HG03064 (cell line): ENCODE measurements at regions not wholly inside any gene's neighbourhood (a gene's known extent, or its start where the extent isn't known, plus 50 kb on each side); places are given as distances from the start of the nearest gene placed in this dataset.

ENCODE experiments used
- ATAC-seq: cut with Tn5 transposase; IDR thresholded peaks from one replicate; pipeline ENCODE4 v1.9.1; 2021; ENCODE audit warnings: low read depth; ENCODE audit not compliant: unreplicated experiment

DNA sequence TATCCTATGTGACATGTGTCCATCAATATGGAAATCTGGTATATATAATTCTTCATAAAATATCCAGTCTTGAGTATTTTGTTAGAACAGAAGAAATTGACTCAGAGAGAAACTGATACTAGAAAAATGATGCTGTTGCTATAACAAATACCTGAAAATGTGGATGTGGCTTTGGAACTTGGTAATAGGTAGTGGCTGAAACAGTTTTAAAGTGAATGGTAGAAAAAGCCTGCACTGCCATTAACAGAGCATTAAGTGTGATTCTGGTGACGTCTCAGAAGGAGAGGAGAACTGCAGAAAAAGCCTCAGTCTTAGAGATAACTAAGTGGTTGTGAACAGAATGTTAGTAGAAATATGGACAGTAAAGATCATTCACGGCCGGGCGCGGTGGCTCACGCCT is 634.9 kb upstream of the ZNF608 start:
- ATAC-seq, result no peak

DNA sequence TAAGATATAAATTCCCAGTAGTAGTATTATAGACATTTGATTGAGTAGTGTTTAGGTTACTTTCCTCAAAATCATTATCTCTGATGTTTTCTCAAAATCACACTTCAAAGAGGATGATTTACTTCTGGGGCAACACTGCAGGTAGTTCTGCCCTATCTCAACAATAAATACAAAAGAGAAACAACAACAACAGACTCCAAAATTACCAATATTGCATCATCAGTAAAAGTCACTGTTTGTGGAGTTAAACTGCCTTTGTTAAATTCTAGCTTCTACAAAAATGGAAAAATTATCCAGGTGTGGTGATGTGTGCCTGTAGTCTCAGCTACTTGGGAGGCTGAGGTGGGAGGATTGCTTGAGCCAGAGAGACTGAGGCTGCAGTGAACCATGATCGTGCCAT is 637.6 kb upstream of the ZNF608 start:
- ATAC-seq, result no peak

DNA sequence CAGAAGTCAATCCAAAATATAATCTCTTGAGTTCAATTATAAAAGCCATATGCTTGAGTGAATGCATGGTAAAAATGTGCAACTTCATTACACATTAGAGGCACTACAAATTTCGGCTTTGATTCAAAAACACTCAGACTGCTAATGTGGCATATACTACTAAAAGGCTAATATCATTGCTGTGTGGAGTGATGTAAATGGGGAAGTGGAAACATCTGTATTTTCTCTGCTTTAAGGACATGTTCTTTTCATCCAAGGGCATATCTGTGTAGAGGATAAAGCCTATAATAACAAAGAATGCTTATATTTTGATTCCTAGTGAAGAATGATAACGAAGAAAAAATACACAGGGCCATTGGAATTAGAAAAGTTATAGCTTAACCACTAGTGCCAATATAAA is 643.9 kb upstream of the ZNF608 start:
- no peak for ATAC-seq

DNA sequence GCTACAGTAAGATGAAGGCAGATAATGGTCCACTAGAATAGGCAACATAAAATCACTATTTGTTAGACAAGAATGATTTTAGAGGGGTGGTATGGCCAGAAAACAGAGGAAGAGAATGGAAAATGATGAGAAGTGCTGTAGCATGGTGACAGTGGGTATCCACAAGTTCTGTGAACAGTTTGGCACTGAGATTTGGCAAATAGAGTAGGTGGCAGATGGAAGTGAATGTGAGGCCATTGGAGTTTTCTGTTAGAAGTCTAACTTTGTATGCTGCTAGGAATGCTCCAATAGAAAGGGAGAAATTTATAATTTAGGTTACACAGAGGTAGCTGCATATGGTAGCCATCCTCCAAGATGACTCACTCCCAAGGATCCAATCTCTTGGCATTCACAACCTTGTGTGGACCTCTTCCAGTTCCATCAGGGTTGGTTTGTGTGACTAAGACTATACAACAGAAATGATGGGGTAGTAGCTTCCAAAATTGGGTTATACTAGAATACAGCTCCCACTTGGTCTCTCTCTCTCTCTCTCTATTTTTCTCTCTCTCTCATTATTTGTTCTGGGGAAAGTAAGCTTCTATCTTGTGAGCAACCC is 646.9 kb upstream of the ZNF608 start:
- ATAC-seq, result no peak

DNA sequence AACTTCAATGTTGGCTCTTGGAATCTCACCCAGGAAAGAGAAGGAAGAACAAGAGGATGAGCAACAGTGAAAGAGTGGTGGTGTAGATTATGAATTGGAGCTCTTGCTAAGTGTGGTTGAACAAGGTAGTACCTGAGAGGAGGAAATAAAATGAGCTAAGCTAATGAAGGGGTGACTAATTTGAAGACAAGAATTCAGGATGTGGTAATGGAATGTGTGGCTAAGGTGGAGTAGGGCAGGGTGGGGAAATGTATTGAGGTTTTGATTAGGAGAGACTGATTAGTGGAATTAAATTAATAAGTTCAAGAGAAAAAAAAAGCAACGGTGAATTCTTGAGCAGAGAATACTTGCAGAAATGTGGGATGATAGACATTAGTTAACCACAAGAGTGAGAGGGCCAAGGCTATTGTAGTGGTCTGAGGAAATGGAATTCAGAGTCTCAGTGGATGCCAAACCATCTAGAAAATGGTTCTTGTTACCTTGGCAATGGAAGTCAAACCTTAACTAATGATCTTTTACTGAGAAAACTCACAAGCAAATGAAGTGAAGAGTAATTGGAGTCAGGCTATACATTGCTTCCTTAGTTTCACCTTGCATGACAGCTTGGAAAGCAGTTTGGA is 648.3 kb upstream of the ZNF608 start:
- ATAC-seq, result no peak

DNA sequence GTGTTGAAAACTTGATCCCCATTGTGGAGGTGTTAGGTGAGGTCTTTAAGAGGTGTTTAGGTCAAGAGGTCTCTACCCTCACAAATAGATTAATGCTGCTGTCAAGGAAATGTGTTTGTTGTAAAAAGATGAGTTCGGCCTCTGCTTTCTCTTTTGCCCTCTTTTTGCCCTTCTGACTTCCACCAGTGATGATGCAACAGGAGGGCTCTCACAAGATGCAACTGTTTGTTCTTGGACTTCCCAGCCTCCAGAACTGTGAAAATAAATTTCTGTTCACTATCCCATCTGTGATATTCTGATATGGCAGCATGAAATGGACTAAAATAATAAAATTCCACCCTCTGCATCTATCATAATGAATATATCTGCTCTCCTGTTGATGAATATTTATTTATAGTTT is 650.0 kb upstream of the ZNF608 start:
- no peak for ATAC-seq

DNA sequence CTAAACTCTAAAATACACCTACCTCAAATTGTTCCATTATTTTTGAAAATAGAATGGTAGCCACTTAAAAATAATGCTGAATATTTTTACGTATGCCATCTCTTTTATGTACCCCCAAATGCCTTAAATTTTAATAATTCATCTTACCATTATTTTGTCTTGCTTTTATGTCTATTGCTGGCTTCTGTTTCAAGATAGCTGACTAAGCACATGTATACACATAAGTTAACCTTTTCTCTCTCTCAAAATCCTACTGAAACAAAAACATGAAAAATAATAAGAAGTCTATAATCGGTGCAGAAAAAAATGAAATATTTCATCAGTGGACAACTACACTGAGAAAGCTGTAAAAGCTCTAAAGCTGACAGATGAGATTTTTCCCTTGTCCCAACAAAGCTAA is 652.0 kb upstream of the ZNF608 start:
- ATAC-seq, result no peak

DNA sequence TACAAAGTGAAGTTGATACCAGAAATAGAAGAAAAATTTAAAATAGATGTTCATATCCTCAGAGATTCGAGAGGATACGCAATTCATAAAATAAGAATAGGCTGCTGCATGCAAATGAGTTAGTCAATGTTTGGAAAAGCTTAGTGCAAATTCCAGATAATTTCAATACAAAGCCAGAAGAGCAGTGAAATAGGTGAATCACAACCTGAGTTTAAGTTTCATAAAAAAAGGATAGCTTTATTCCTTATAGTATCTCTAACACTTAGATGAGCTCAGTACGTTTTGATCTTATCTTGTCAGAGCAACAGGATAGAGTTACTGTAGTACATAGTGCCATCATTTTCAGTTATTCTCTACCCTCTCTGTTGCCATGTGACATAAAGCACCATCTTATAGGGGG is 653.4 kb upstream of the ZNF608 start:
- no peak for ATAC-seq

DNA sequence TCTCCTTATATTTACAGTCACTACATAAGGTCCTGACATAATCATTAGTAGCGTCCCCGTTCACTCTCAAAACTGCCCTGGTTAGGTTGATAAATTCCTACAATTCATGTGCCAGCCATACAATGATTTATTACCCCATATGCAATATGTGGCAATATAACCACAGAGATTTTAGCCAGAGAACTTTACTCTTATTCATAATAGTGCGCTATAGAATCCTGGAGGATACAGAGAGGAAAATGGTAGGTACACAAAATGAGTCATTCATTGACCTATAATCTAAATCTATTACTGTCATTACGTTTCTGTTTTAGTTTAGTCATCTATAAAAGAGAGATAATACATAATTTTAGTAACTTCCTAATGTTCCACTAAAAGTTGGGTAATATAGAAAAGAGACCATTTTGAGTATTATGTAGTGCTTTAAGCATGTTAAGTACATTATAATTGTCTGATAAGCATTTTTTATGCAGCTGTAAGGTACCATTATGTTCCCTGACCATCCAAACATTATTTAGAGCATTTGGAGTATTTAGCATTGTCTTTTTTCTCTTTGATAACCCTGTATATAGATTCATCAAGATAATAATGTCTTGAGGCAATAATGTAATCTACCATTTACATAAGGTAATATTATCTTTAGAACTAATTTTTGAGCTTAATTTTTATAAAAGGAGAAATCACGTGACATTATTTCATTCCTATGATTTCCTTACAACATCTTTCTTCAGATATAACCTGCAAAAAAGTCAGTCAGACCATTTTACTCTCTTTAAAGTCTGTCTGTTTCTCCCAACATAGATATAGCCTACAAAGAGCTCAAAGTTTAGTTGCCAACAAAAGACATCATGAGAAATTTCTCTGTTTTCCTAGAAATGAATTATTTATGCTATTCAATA is 655.5 kb upstream of the ZNF608 start:
- no peak for ATAC-seq

DNA sequence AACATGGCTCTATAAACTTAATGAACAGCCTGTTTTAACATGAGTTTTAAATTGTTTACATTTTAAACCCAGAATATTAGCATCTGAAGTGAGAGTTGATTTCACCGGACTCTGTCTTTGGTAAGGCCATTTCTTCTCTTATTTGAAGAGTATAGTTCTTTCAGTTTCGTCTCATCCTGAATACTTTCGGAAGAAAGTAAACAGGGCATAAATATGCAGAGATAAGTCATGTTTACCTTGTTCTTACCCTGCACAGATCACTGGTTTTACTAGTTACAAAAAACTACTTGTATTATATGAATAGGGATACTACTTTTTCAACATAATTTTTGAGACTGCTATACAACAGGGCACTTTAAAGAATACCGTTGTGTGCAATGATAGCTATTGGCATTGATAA is 656.3 kb upstream of the ZNF608 start:
- no peak for ATAC-seq

DNA sequence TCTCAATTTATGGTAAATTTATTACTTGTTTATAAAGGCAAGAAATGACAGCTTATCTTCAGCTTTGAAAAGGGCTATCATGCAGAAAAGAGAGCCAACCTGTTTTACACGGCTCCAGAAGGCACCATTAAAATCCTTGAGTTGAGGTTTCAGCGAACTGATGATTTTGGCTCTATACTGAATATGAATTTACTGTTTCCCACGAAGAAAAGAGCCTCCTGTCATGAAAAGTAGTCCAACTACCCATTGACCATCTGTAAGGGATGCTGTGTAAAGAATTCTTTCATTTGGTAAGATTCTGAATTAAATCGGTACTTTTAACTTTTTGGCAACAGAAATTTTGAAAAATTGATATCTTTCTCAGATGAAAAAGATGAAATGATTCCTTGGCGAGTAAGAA is 657.6 kb upstream of the ZNF608 start:
- ATAC-seq, result no peak

DNA sequence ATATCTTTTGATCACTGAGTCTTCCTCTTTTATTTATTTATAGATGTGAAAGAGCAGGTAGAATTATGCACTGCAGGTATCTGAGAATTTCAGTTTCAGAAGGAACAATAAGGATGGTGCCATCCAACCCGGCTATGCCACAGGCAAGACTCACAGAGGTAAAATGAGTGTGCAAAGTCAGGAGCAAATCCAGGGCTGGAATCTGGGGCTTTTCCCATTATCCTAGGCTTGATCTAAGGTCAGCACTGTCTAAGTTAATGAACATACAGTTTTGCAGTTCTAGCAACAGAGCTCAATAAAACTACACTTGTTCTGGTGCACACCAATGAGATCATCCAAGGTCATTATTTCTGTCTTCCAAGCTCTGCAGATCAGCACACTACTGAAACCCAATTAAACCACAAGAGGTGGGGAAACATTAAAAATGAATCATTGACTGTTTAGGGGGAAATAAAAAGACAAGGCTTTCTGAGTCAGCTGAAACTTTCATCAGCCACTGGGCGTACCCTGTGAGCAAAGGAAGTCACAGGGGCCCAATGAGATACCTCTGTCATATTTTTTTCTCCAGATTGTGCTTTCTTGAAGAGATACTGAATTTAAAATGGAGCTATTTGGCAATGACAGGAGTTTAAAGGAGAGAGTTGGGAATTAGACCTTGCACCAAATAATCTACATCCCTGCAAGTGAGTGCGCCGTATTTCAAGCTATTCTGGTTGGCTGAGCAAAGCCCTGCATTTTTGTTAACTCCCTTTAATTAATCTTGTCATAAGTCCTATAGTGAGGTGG is 662.2 kb upstream of the ZNF608 start:
- peak; percentile 33 for ATAC-seq

DNA sequence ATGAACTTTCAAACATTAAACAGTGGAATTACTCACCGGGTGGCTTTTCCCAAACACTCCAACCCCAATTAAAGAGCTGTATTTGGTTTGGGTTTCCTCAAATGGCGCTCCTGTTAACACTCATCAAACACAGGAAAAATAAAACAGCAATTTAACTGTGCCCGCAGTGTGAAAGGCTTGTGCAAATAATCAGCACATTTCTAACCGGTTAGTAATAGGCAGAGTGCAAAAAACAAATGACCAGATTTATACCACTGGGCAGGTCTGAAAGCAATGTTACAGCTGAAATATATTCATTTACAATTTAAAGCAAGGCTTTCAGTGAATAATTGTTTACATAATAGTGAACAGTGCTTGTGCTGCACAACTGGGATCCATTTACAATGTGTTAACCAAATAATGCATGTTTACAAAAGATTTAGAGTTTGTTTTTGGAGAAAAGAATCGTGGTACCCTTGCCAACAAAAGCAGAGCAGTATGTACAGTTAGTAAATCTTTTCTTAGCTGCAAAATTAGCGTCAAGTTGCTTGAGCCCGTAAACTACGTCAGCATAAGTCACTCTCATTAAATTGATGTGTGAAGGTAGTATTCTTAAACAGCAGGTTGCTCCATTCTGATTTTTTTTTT is 662.9 kb upstream of the ZNF608 start:
- ATAC-seq, result no peak

DNA sequence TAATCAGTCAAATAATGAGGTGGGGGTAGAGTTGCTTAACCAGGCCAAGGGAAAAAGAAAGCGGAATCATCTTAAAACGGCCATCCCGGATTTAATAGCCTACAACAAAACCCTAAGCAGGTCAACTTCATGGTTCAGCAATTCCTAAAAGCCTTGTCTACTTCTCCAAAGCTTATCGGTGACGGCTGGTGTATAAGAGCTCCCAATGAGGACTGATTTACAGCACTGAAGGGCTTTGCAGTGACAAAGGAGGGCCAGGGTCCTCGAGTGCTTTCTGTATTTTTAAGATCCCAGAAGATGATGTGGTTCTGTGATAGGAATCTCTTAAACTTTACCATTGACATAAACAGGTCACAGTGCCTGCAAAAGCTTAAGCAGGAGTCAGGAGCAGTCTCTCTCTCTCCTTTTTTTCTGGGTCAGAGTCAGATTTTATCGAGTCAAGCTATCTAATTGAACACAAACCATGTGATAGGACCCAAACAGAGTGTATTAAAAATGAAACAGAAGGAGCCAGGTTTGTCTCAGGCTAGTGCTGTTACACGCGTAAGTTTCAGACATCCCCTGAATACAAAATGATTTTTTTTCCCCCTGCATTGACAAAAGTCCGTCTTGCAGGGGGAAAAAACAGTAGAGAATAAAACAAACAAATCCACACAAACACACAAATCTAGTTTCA is 663.6 kb upstream of the ZNF608 start:
- no peak for ATAC-seq

DNA sequence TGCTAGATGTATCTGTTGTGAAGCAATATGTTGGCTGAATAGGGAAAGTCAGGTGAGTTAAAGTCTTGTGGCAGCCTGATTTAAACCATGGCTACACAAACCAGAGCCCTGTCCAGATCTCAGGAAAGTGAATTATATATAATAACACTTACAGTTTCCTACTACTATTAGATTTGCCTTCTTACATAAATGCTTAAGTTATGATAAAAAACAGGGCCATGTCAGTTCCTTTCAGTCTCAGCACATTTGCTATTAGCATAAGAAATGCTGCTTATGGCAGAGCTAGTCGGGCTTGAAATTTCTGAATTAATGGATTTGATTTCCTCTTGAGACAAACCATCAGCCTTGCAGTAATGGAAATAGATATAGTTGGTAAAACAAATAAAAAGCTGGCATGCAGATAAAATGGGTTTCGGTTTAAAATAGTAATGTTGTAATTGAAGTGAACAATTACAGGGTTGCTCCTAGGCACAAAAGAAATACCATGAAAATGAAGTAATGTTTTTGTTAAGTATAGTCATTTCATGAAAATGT is 664.2 kb upstream of the ZNF608 start:
- ATAC-seq, result no peak

DNA sequence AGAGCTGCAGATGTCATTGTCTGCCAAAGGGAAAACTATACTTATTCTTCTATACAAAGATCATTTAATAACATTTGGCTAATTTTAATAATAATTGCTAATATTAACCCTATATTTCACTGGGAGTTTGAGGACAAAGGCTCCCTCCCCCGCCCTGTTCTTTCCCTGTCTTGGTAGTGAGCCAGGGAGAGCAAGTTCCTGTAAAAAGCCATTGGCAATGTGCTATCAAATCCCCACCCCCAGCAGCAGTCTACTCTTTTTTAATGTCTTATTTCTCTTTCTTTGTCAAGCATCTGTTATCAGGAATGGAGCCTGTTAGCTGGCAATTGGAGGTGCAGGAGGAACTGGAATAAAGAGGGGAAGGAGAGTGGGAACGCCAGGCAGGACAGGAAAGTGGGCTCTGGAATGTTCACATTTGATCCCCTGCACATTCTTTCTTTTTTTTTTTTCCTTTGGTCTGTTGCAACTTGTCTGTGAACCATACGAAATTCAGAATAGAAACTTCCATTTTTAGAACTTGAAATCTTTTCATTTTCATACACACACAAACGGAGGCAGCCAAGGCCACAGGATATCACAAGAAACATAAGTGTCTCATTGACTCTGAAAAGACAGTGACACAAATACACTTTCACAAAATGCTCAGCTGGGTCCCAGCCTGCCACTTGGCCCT is 664.8 kb upstream of the ZNF608 start:
- peak; percentile 50 for ATAC-seq

DNA sequence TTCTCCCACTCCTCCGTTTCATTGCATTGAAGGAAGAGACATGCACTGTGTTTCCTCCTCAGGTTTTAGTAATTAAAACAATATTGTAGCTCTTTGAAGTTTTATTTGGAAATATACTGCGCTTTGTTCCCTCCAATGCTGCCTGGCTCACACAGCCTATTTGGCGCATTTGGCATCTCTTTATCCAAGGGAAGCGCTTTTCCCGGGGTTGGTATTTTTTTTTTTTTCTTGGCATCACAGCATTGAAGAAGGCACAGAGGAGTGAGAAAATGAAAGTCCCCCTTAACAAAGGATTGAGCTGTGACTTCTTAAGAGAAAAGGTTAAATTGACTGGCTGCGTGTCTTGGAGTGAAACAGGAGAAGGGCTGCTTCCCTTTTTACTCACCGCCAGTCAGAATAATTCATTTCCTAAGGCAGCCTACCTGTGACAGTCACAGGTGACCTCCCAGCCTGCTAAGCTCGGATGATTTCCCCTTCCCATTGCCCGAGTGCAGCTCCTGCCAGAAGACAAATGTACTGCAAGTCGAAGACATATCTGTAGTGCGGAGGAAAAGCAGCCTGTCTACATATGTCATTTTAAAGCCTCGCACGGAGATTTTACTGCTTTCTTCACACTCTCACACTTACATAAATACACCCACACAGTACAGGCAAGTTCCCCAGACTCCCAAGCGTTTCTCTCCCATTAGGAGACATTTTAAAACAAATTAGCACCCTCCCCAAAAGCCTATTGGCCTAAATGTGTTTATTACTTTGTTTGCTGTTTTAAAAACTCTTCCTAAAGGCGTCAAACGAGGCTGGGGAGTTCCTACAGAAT is 665.5 kb upstream of the ZNF608 start:
- peak; percentile 46 for ATAC-seq
